Mesenchymal stem cell (in vitro differentiated cells and primary cell): ENCODE measurements at regions not wholly inside any gene's neighbourhood (a gene's known extent, or its start where the extent isn't known, plus 50 kb on each side); places are given as distances from the start of the nearest gene placed in this dataset.
A peak's percentile ranks its signal among the peaks of the same experiment; 100 is the strongest.

Experiments
- DNase-seq: peaks from one replicate; pipeline ENCODE4 v3.0.0-alpha.2; 2013
- H2AFZ ChIP-seq: one replicate; pipeline ENCODE4 v1.6.1; 2013; ENCODE audit warnings: low read depth, mild to moderate bottlenecking, control low read depth, inconsistent platforms, low read length, moderate library complexity
- H2AK5ac ChIP-seq: 2 replicates; pipeline ENCODE4 v1.6.1; 2013; ENCODE audit warnings: low read length, moderate library complexity, mild to moderate bottlenecking, inconsistent platforms; ENCODE audit not compliant: severe bottlenecking
- H2BK120ac ChIP-seq: one replicate; pipeline ENCODE4 v1.6.1; 2013; ENCODE audit warnings: low read depth, mild to moderate bottlenecking, inconsistent platforms, low read length, moderate library complexity
- H2BK12ac ChIP-seq, 2 experiments: one replicate each; pipeline ENCODE4 v1.6.1; 2013; ENCODE audit warnings: inconsistent platforms in 2 of 2, low read length in 2 of 2, mild to moderate bottlenecking in 2 of 2, moderate library complexity in 2 of 2, control low read depth in 1 of 2
- H2BK15ac ChIP-seq: one replicate; pipeline ENCODE4 v1.6.1; 2013; ENCODE audit warnings: mild to moderate bottlenecking, low read depth, inconsistent platforms; ENCODE audit not compliant: poor library complexity, severe bottlenecking
- H2BK5ac ChIP-seq: 2 replicates; pipeline ENCODE4 v1.6.1; 2013; ENCODE audit warnings: low read depth, mild to moderate bottlenecking, low read length, control low read depth, inconsistent platforms; ENCODE audit not compliant: poor library complexity, severe bottlenecking
- H3K14ac ChIP-seq, 2 experiments: one replicate each; pipeline ENCODE4 v1.6.1; 2013; ENCODE audit warnings: inconsistent platforms in 2 of 2, low read length in 2 of 2, control low read depth in 1 of 2, mild to moderate bottlenecking in 1 of 2, moderate library complexity in 1 of 2
- H3K18ac ChIP-seq, 2 experiments: one replicate each; pipeline ENCODE4 v1.6.1; 2013; ENCODE audit warnings: inconsistent platforms in 2 of 2, low read length in 2 of 2, control low read depth in 1 of 2, low read depth in 1 of 2, mild to moderate bottlenecking in 1 of 2
- H3K23ac ChIP-seq, 2 experiments: one replicate each; pipeline ENCODE4 v1.6.1; 2013; ENCODE audit warnings: inconsistent platforms in 2 of 2, low read length in 2 of 2, mild to moderate bottlenecking in 2 of 2, moderate library complexity in 2 of 2, control low read depth in 1 of 2
- H3K27ac ChIP-seq: 2 replicates; pipeline ENCODE4 v1.5.1; 2013; ENCODE audit warnings: mild to moderate bottlenecking, moderate library complexity, low read length, control low read depth, inconsistent platforms; ENCODE audit not compliant: poor library complexity, severe bottlenecking
- H3K27me3 ChIP-seq, 2 experiments: 2 replicates each; pipeline versions ENCODE4 v1.6.1 to v1.7.0; 2013; ENCODE audit warnings: low read length in 2 of 2, mild to moderate bottlenecking in 2 of 2, moderate library complexity in 2 of 2, control low read depth in 1 of 2, inconsistent platforms in 1 of 2; ENCODE audit not compliant: control insufficient read depth in 1 of 2, insufficient read depth in 1 of 2
- H3K36me3 ChIP-seq, 2 experiments: 2 replicates each; pipeline versions ENCODE4 v1.6.1 to v1.7.0; 2013; ENCODE audit warnings: low read length in 2 of 2, control low read depth in 1 of 2, inconsistent platforms in 1 of 2, low read depth in 1 of 2, mild to moderate bottlenecking in 1 of 2; ENCODE audit not compliant: insufficient read depth in 2 of 2, control insufficient read depth in 1 of 2
- H3K4ac ChIP-seq, 2 experiments: one replicate each; pipeline ENCODE4 v1.6.1; 2013; ENCODE audit warnings: inconsistent platforms in 2 of 2, low read length in 2 of 2, mild to moderate bottlenecking in 2 of 2, moderate library complexity in 2 of 2, control low read depth in 1 of 2, low read depth in 1 of 2
- H3K4me1 ChIP-seq: 2 replicates; pipeline ENCODE4 v1.6.1; 2013; ENCODE audit warnings: low read depth, low read length, control low read depth; ENCODE audit not compliant: control insufficient read depth, insufficient read depth
- H3K4me2 ChIP-seq: 2 replicates; pipeline ENCODE4 v1.6.1; 2013; ENCODE audit warnings: low read length, mild to moderate bottlenecking, inconsistent platforms; ENCODE audit not compliant: poor library complexity, severe bottlenecking
- H3K4me3 ChIP-seq, 2 experiments: 2 replicates each; pipeline versions ENCODE4 v1.5.1 to v1.7.0; 2013; ENCODE audit warnings: low read length in 2 of 2, mild to moderate bottlenecking in 2 of 2, control low read depth in 1 of 2, low read depth in 1 of 2; ENCODE audit not compliant: insufficient read depth in 1 of 2
- H3K79me1 ChIP-seq: replicated peaks from 2 replicates; pipeline ENCODE4 v1.6.1; 2013; ENCODE audit warnings: mild to moderate bottlenecking, control low read depth, low read length, inconsistent platforms; ENCODE audit not compliant: poor library complexity, severe bottlenecking
- H3K9ac ChIP-seq: 2 replicates; pipeline ENCODE4 v1.7.0; 2013; ENCODE audit warnings: mild to moderate bottlenecking, low read length, moderate library complexity
- H3K9me3 ChIP-seq: 2 replicates; pipeline ENCODE4 v1.7.0; 2013; ENCODE audit warnings: mild to moderate bottlenecking, low read length; ENCODE audit not compliant: control insufficient read depth
- H4K8ac ChIP-seq: one replicate; pipeline ENCODE4 v1.6.1; 2013; ENCODE audit warnings: inconsistent platforms, mild to moderate bottlenecking, low read length, moderate library complexity
- H4K91ac ChIP-seq: one replicate; pipeline ENCODE4 v1.6.1; 2013; ENCODE audit warnings: mild to moderate bottlenecking, low read length, inconsistent platforms
- WGBS: methylation state at CpG from one replicate; pipeline ENCODE4 v1.1.7; 2013; ENCODE audit warnings: mixed read lengths; 5-methylcytosine and 5-hydroxymethylcytosine counted together

GRCh38 chr6:65922049-65922448, 215.0 kb upstream of the EYS start:
- no peak overlapping the region for H3K4me2 ChIP-seq
- H3K79me1 ChIP-seq, result no peaks in the 10 kb centered on the region
- no peak overlapping the region for H2AK5ac ChIP-seq
- no peak overlapping the region for H3K4me3 ChIP-seq
- H3K23ac ChIP-seq, result no peak overlapping the region
- H2AFZ ChIP-seq, result no peak overlapping the region
- no peak overlapping the region for H3K18ac ChIP-seq
- H2BK120ac ChIP-seq, result no peak overlapping the region
- no peaks in the 10 kb centered on the region for H3K36me3 ChIP-seq
- H3K9ac ChIP-seq, result no peak overlapping the region
- H3K14ac ChIP-seq, result no peak overlapping the region
- no peak overlapping the region for H3K4ac ChIP-seq
- H2BK12ac ChIP-seq, result no peak overlapping the region
- H2BK5ac ChIP-seq, result no peak overlapping the region
- H4K91ac ChIP-seq, result no peak overlapping the region
- no peaks in the 10 kb centered on the region for H3K4me1 ChIP-seq
- H3K27me3 ChIP-seq, result no peaks in the 10 kb centered on the region
- DNase-seq, result no peak
- no peak overlapping the region for H2BK15ac ChIP-seq
- H4K8ac ChIP-seq, result no peak overlapping the region
- H3K9me3 ChIP-seq, result no peaks in the 10 kb centered on the region
- H3K27ac ChIP-seq, result no peak overlapping the region

GRCh38 chr6:65908065-65908464, 201.0 kb upstream of the EYS start:
- H2BK12ac ChIP-seq, result no peak overlapping the region
- H4K8ac ChIP-seq, result no peak overlapping the region
- H2BK15ac ChIP-seq, result no peak overlapping the region
- peak overlapping the region in 1 of 2 experiments; percentile 8 for H3K18ac ChIP-seq
- H3K27me3 ChIP-seq, result no peaks in the 10 kb centered on the region
- H2AK5ac ChIP-seq, result no peak overlapping the region
- H3K4ac ChIP-seq, result no peak overlapping the region
- H3K9me3 ChIP-seq, result peaks cover 40% of the 10 kb centered on the region
- H3K23ac ChIP-seq, result no peak overlapping the region
- H3K9ac ChIP-seq, result no peak overlapping the region
- no peak overlapping the region for H2BK5ac ChIP-seq
- no peaks in the 10 kb centered on the region for H3K4me1 ChIP-seq
- H3K4me3 ChIP-seq, result no peak overlapping the region
- no peaks in the 10 kb centered on the region for H3K36me3 ChIP-seq
- H3K79me1 ChIP-seq, result no peaks in the 10 kb centered on the region
- DNase-seq, result no peak
- H2AFZ ChIP-seq, result peak overlapping the region; percentile 42
- H2BK120ac ChIP-seq, result no peak overlapping the region
- no peak overlapping the region for H3K14ac ChIP-seq
- H3K27ac ChIP-seq, result no peak overlapping the region
- no peak overlapping the region for H3K4me2 ChIP-seq
- H4K91ac ChIP-seq, result no peak overlapping the region
- WGBS, result 55% methylated on average over 1 of the region's 1 CpG

GRCh38 chr6:65903992-65904391, 197.0 kb upstream of the EYS start:
- H2BK120ac ChIP-seq, result no peak overlapping the region
- H3K27me3 ChIP-seq, result no peaks in the 10 kb centered on the region
- H3K14ac ChIP-seq, result no peak overlapping the region
- H4K91ac ChIP-seq, result no peak overlapping the region
- H3K27ac ChIP-seq, result no peak overlapping the region
- H3K4ac ChIP-seq, result no peak overlapping the region
- no peak overlapping the region for H3K4me2 ChIP-seq
- no peak overlapping the region for H3K9ac ChIP-seq
- no peak overlapping the region for H2BK5ac ChIP-seq
- H2BK15ac ChIP-seq, result no peak overlapping the region
- 75% methylated on average over 1 of the region's 1 CpG for WGBS
- H3K36me3 ChIP-seq, result no peaks in the 10 kb centered on the region
- no peaks in the 10 kb centered on the region for H3K4me1 ChIP-seq
- no peak overlapping the region for H3K18ac ChIP-seq
- no peak overlapping the region for H3K23ac ChIP-seq
- H2AK5ac ChIP-seq, result no peak overlapping the region
- no peak overlapping the region for H4K8ac ChIP-seq
- DNase-seq, result no peak
- no peak overlapping the region for H2BK12ac ChIP-seq
- no peaks in the 10 kb centered on the region for H3K79me1 ChIP-seq
- H3K4me3 ChIP-seq, result no peak overlapping the region
- H3K9me3 ChIP-seq, result peaks cover 21% of the 10 kb centered on the region
- H2AFZ ChIP-seq, result no peak overlapping the region

GRCh38 chr6:65900928-65901327, 193.9 kb upstream of the EYS start:
- Histone ChIP-seq H3K36me3 (no peaks in the 10 kb centered on the region), H2AFZ (no peak overlapping the region), H3K79me1 (no peaks in the 10 kb centered on the region), H4K8ac (no peak overlapping the region), H2BK5ac (no peak overlapping the region), H3K27ac (no peak overlapping the region), H3K4ac (no peak overlapping the region), H3K9ac (no peak overlapping the region), H3K23ac (no peak overlapping the region), H2BK120ac (no peak overlapping the region), H4K91ac (no peak overlapping the region), H3K27me3 (no peaks in the 10 kb centered on the region), H3K14ac (no peak overlapping the region), H2BK15ac (no peak overlapping the region), H3K4me2 (no peak overlapping the region), H3K4me3 (no peak overlapping the region), H2AK5ac (no peak overlapping the region), H3K4me1 (no peaks in the 10 kb centered on the region), H3K18ac (no peak overlapping the region), H2BK12ac (no peak overlapping the region), H3K9me3 (peaks cover 18% of the 10 kb centered on the region)
- no peak for DNase-seq
